SH-SY5Y (cell line): ENCODE measurements at regions not wholly inside any gene's neighbourhood (a gene's known extent, or its start where the extent isn't known, plus 50 kb on each side); places are given as distances from the start of the nearest gene placed in this dataset.

Source experiments
- GATA2 ChIP-seq: IDR thresholded peaks from 2 replicates; pipeline ENCODE4 v1.6.1; 2011; ENCODE audit warnings: mild to moderate bottlenecking, low read depth, low read length
- GATA3 ChIP-seq: IDR thresholded peaks from 2 replicates; pipeline ENCODE4 v1.6.1; 2011; ENCODE audit warnings: low read depth, mild to moderate bottlenecking, low read length, moderate library complexity

DNA sequence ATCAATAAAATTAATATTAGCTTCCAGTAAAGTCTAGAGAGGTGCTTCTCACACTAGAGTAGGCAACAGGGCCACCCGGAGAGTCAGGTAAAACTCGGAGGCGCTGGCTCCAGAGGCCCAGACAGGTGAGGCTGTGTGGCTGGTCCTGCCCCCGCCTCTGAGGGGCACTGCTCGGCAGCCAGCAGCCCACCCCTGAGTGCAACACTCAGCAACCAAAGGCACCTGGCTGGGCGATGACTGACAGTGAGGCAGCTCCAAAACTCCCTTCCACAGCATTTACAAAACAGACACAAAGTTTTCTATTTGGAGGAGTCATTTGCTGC lies 138.8 kb upstream of the ID2 start:
- no peak for TF ChIP-seq GATA2
- no peak for TF ChIP-seq GATA3
